ENCODE measurements at regions not wholly inside any gene's neighbourhood (a gene's known extent, or its start where the extent isn't known, plus 50 kb on each side); places are given as distances from the start of the nearest gene placed in this dataset.

GRCh38 chr6:71621918-71622519 is 264.3 kb upstream of the RIMS1 start:
- peak; percentile 22 to 33 for TF ChIP-seq CTCF (IDR thresholded peaks at IDR 0.05; ENCODE audit: extremely low read depth in 1 of 2, insufficient read depth in 1 of 2, low read depth in 1 of 2, low read length in 2 of 2)
- no peak for TF ChIP-seq FOS (IDR thresholded peaks at IDR 0.05; ENCODE audit: borderline replicate concordance, insufficient read depth, low read length)
- TF ChIP-seq POLR2AphosphoS5 (IDR thresholded peaks at IDR 0.05; ENCODE audit: insufficient read depth, low read depth, low read length), result no peak
